Thoracic aorta (tissue), 2 donors: ENCODE measurements at regions not wholly inside any gene's neighbourhood (a gene's known extent, or its start where the extent isn't known, plus 50 kb on each side); places are given as distances from the start of the nearest gene placed in this dataset.
A peak's percentile ranks its signal among the peaks of the same experiment; 100 is the strongest.

Experiments
- ATAC-seq: fragments of 150-250 bp; one replicate; pipeline ENCODE4 v1.8.0; 2017; ENCODE audit warnings: low read depth; ENCODE audit not compliant: insufficient number of reproducible peaks, low FRiP score
- DNase-seq: peaks from one replicate; pipeline ENCODE4 v3.0.0-alpha.2; 2020; ENCODE audit warnings: low spot score
- H3K27ac ChIP-seq, 2 donors: fragments of 200-600 bp; sonication (generic); 1 replicate in 1 of 2; 2 replicates in 1 of 2; pipeline ENCODE4 v1.5.1; 2016; ENCODE audit warnings: mild to moderate bottlenecking in 2 of 2, moderate library complexity in 2 of 2
- H3K27me3 ChIP-seq: fragments of 200-600 bp; sonication (generic); replicated peaks from 2 replicates; pipeline ENCODE4 v1.6.0; 2016; ENCODE audit warnings: mild to moderate bottlenecking; ENCODE audit not compliant: insufficient read depth
- H3K36me3 ChIP-seq: fragments of 200-600 bp; sonication (generic); one replicate; pipeline ENCODE4 v1.5.1; 2016
- H3K4me1 ChIP-seq, 2 donors: fragments of 200-600 bp; sonication (generic); 1 replicate in 1 of 2; 2 replicates in 1 of 2; pipeline versions ENCODE4 v1.5.1 to v1.6.0; 2016; ENCODE audit warnings: low read depth in 2 of 2, mild to moderate bottlenecking in 1 of 2; ENCODE audit not compliant: control insufficient read depth in 1 of 2
- H3K4me3 ChIP-seq: fragments of 200-600 bp; sonication (generic); 2 replicates; pipeline ENCODE4 v1.5.1; 2016; ENCODE audit warnings: mild to moderate bottlenecking
- H3K9me3 ChIP-seq: fragments of 200-600 bp; sonication (generic); 2 replicates; pipeline ENCODE4 v1.5.1; 2016
- TF ChIP-seq, protein P1 (sequence below): fragments of 200-600 bp; sonication (generic); IDR thresholded peaks from one replicate; pipeline ENCODE4 v1.5.1; 2019; ENCODE audit warnings: antibody characterized with exemption

DNA sequence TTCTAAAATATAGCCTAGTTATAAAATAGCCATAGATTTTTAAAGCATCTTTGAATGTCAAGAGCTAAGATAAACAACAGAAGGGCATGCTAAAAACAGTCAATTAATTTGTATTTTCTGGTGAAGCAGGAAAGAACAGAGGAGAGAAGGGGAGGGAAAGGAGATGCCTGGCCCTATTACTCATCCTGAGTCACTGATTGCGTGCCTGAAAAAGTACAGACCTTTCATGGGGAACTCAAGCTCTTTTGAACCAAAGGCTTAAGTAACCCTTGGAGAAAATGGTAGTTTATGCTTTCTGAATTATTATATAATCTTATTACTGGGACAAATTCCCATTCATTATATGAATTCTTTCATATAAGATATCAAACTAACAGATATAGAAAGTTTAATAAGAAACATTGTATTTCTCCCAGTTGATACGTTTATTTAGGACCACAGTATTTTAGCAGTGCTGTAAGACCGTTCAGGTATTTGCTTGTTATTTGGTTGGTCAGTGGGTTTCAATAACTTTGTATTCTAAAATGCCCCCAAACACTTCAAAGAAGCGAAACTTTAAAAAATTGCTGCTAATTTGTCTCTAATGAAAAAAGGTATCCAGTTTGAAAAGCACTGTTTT, 151.3 kb downstream of the HGF start:
- Histone ChIP-seq H3K4me1 (peaks cover 5 to 13% of the 10 kb centered on the region in 2 donors), H3K27me3 (no peaks in the 10 kb centered on the region), H3K9me3 (no peaks in the 10 kb centered on the region), H3K36me3 (no peaks in the 10 kb centered on the region), H3K4me3 (no peak overlapping the region), H3K27ac (peak overlapping the region in 1 of 2 donors; percentile 24)
- DNase-seq (no peak), ATAC-seq (peak; percentile 93)
- TF ChIP-seq, protein P1, sequence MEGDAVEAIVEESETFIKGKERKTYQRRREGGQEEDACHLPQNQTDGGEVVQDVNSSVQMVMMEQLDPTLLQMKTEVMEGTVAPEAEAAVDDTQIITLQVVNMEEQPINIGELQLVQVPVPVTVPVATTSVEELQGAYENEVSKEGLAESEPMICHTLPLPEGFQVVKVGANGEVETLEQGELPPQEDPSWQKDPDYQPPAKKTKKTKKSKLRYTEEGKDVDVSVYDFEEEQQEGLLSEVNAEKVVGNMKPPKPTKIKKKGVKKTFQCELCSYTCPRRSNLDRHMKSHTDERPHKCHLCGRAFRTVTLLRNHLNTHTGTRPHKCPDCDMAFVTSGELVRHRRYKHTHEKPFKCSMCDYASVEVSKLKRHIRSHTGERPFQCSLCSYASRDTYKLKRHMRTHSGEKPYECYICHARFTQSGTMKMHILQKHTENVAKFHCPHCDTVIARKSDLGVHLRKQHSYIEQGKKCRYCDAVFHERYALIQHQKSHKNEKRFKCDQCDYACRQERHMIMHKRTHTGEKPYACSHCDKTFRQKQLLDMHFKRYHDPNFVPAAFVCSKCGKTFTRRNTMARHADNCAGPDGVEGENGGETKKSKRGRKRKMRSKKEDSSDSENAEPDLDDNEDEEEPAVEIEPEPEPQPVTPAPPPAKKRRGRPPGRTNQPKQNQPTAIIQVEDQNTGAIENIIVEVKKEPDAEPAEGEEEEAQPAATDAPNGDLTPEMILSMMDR: no peak

DNA sequence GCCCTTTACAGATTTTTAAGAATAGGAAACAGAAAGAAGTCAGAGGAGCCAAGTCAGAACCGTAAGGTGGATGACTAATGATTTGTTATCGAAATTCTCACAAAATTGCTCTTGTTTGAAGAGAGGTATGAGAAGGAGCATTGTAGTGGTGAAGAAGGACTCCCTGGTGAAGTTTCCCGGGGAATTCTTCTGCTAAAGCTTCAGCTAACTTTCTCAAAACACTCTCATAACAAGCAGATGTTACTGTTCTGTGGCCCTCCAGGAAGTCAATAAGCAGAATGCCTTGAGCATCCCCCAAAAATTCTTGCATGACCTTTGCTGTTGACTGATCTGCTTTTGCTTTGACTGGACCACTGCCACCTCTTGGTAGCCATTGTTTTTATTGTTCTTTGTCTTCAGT, 152.9 kb downstream of the HGF start:
- Histone ChIP-seq H3K27me3 (no peaks in the 10 kb centered on the region), H3K4me3 (no peak overlapping the region), H3K9me3 (no peaks in the 10 kb centered on the region), H3K4me1 (peaks cover 5 to 13% of the 10 kb centered on the region in 2 donors), H3K27ac (no peak overlapping the region), H3K36me3 (no peaks in the 10 kb centered on the region)
- no peak for ATAC-seq
- DNase-seq: no peak
- TF ChIP-seq, protein P1: no peak

DNA sequence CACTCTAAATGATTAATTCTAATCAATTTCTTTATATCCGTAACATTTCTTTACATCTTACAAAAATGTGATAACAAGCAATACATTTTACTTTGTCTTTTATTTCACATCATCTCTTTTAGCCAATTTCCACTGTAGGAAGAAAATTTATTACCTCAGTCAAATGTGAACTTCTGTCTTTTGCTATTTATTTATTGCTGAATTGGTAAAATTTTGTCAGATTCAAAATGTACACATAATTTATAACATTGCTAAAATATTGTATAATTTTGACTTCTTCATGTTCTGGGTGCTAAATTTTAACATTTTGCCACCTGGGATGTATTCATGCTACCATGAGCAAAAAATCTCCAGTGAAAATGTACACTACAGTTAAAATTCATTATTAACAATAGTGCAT, 158.0 kb downstream of the HGF start:
- no peak for DNase-seq
- Histone ChIP-seq H3K4me1 (peaks cover 0 to under 1% of the 10 kb centered on the region in 2 donors), H3K27ac (no peak overlapping the region), H3K27me3 (no peaks in the 10 kb centered on the region), H3K4me3 (no peak overlapping the region), H3K9me3 (no peaks in the 10 kb centered on the region), H3K36me3 (no peaks in the 10 kb centered on the region)
- no peak for ATAC-seq
- TF ChIP-seq, protein P1: no peak

- no peak for ATAC-seq
- no peaks in the 10 kb centered on the region for H3K27me3 ChIP-seq
- DNase-seq: no peak
Measured at GRCh38 chr7:81611040-81611439, 158.8 kb downstream of the HGF start.

DNA sequence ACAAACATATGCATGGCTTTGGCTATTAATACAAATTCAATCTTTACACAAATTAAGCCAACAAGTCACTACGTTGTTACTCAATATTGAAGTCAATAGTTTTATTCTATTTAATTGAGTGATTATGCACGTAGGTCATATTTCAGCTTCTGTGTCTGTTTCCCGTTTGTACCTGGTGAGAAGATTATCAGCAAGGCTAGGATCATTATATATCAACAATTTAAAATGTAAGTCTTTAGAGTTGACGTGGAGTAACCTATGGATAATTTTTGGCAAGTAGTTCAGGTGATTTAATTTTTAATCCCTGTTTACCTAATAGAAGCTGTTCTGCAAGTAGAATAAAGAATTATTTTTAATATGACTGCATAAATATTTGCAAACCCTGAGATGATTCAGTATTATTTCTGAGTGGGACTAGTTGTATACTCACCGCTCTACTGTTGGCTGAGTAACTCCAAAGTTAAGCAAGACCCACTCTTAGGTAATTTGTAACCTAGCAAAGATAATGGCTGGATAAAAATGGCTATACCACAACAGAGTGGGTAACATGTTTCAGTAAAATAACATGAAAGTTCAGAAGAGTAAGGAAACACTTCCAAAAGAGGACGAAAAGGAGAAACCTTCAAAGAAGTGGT, 161.0 kb downstream of the HGF start:
- H3K4me1 ChIP-seq: no peaks in the 10 kb centered on the region
- H3K4me3 ChIP-seq: no peak overlapping the region
- TF ChIP-seq, protein P1: no peak
- no peak for DNase-seq
- no peak overlapping the region for H3K27ac ChIP-seq
- no peaks in the 10 kb centered on the region for H3K27me3 ChIP-seq
- ATAC-seq: no peak
- no peaks in the 10 kb centered on the region for H3K36me3 ChIP-seq
- H3K9me3 ChIP-seq: no peaks in the 10 kb centered on the region

More at GRCh38 chr7:81611040-81611439, 158.8 kb downstream of the HGF start:
- H3K9me3 ChIP-seq: no peaks in the 10 kb centered on the region
- H3K4me1 ChIP-seq: no peaks in the 10 kb centered on the region
- no peak overlapping the region for H3K4me3 ChIP-seq
- no peaks in the 10 kb centered on the region for H3K36me3 ChIP-seq
- TF ChIP-seq, protein P1: no peak
- no peak overlapping the region for H3K27ac ChIP-seq
